ENCODE measurements at regions not wholly inside any gene's neighbourhood (a gene's known extent, or its start where the extent isn't known, plus 50 kb on each side); places are given as distances from the start of the nearest gene placed in this dataset.

DNA sequence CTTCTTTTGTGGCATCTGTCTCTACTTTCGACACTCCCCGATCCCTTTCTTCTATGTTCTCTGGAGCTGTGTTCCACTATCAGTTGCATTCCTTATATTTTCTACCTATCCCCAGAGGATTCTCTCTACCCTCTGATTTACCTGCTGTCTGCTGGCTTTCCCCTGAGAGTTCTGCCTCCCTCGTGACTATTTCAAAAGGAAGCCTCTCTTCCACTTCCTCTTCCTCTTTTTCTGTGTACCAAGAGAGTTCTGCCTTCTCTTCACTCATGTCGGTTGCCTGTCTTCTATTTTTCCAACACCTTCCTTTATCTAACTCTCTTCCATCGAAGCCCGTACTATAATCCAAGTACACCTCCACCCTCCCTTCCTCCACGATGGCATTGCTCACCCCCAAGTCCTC, 631.7 kb downstream of the SMARCA1 start:
- TF ChIP-seq CTCF (IDR thresholded peaks at IDR 0.05) = no peak
- no peak for TF ChIP-seq POLR2AphosphoS5 (IDR thresholded peaks at IDR 0.05)

Data from prostate gland (tissue), 2 donors.